GM21576 (cell line): ENCODE measurements at regions not wholly inside any gene's neighbourhood (a gene's known extent, or its start where the extent isn't known, plus 50 kb on each side); places are given as distances from the start of the nearest gene placed in this dataset.

ENCODE experiments used
- ATAC-seq: cut with Tn5 transposase; IDR thresholded peaks from one replicate; pipeline ENCODE4 v1.9.1; 2021; ENCODE audit warnings: mild to moderate bottlenecking, moderate library complexity; ENCODE audit not compliant: unreplicated experiment

GRCh38 chr1:209377995-209378394, 205.5 kb upstream of the CAMK1G start:
- ATAC-seq = no peak

- ATAC-seq = no peak
These were observed 204.2 kb upstream of the CAMK1G start for GRCh38 chr1:209379280-209379679.

GRCh38 chr1:209380420-209380819, 203.1 kb upstream of the CAMK1G start:
- ATAC-seq = no peak

- no peak for ATAC-seq
These were observed 201.0 kb upstream of the CAMK1G start for GRCh38 chr1:209382231-209383100.

- ATAC-seq = no peak
These were observed 200.1 kb upstream of the CAMK1G start for GRCh38 chr1:209383422-209383821.

GRCh38 chr1:209383907-209384709, 199.4 kb upstream of the CAMK1G start:
- ATAC-seq = no peak

- ATAC-seq = no peak
These were observed 198.6 kb upstream of the CAMK1G start for GRCh38 chr1:209384710-209385550.

- ATAC-seq = no peak
These were observed 197.4 kb upstream of the CAMK1G start for GRCh38 chr1:209386156-209386555.

GRCh38 chr1:209387271-209387968, 196.1 kb upstream of the CAMK1G start:
- ATAC-seq = no peak

- no peak for ATAC-seq
These were observed 195.6 kb upstream of the CAMK1G start for GRCh38 chr1:209387969-209388329.

GRCh38 chr1:209388358-209388757, 195.2 kb upstream of the CAMK1G start:
- no peak for ATAC-seq

- no peak for ATAC-seq
These were observed 194.3 kb upstream of the CAMK1G start for GRCh38 chr1:209389258-209389657.

- ATAC-seq = no peak
These were observed 193.5 kb upstream of the CAMK1G start for GRCh38 chr1:209389975-209390374.

- ATAC-seq = no peak
These were observed 192.8 kb upstream of the CAMK1G start for GRCh38 chr1:209390764-209391163.

GRCh38 chr1:209391792-209392191, 191.7 kb upstream of the CAMK1G start:
- ATAC-seq = no peak

- ATAC-seq = no peak
These were observed 188.3 kb upstream of the CAMK1G start for GRCh38 chr1:209395169-209395568.

GRCh38 chr1:209397371-209397770, 186.1 kb upstream of the CAMK1G start:
- ATAC-seq = no peak

GRCh38 chr1:209397910-209398309, 185.6 kb upstream of the CAMK1G start:
- ATAC-seq = no peak

GRCh38 chr1:209398313-209398991, 185.1 kb upstream of the CAMK1G start:
- no peak for ATAC-seq

GRCh38 chr1:209399800-209400199, 183.7 kb upstream of the CAMK1G start:
- ATAC-seq = no peak
